Mucosa of descending colon (tissue), 3 donors: ENCODE measurements at regions not wholly inside any gene's neighbourhood (a gene's known extent, or its start where the extent isn't known, plus 50 kb on each side); places are given as distances from the start of the nearest gene placed in this dataset.

ENCODE experiments used
- ATAC-seq: fragments of 200-7000 bp; cut with Tn5 transposase; one replicate; pipeline ENCODE4 v1.9.1; 2020; ENCODE audit warnings: mild to moderate bottlenecking, moderate library complexity
- DNase-seq, 3 donors: peaks; one replicate each; pipeline ENCODE4 v3.0.0-alpha.2; 2020
- H3K36me3 ChIP-seq: fragments of 200-600 bp; one replicate; pipeline ENCODE4 v1.8.0; 2021; ENCODE audit warnings: low read depth, mild to moderate bottlenecking
- H3K4me1 ChIP-seq: fragments of 200-600 bp; one replicate; pipeline ENCODE4 v1.8.0; 2021; ENCODE audit warnings: low read depth, mild to moderate bottlenecking
- H3K4me3 ChIP-seq: fragments of 200-600 bp; one replicate; pipeline ENCODE4 v1.8.0; 2021; ENCODE audit warnings: mild to moderate bottlenecking
- H3K9me3 ChIP-seq: fragments of 200-600 bp; one replicate; pipeline ENCODE4 v1.8.0; 2021; ENCODE audit warnings: mild to moderate bottlenecking
- intact Hi-C, 2 donors: fragments of 100-400 bp; cut with DNase I in 1 of 2; cut with micrococcal nuclease in 1 of 2; formaldehyde crosslinking; loops; one replicate each; pipeline versions ENCODE4 v1.11.0 to v1.11.1; 2022; cut with DNase I, micrococcal nuclease
- TF ChIP-seq, protein P1 (sequence below): fragments of 200-600 bp; IDR thresholded peaks from one replicate; pipeline ENCODE4 v1.8.0; 2022; ENCODE audit warnings: antibody characterized with exemption, mild to moderate bottlenecking
- donor health status: DM: no; HTN: no; CAD: no; lungs with moderate emphysema.
- donor health status: DM: no; HTN: no; CAD: no.
- donor health status: DM: no; HTN: yes; CAD: no.

DNA sequence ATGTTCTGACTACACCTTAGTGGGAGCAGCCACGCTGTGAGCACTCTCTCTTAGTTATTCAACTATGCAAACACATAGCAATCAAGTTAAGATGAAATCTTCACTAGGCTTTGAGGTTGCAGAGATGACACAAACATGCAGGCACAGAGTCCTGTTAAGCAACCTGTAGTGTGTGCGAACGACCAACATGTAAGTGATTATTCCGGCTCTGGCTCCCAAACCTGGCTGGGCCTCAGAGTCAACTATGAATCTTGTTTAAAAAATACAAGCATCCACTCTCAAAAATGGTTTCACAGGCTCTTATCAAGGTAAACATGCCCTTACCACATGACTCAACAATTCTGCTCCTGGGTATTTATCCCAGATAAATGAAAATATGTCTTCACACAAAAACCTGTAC is 91.4 kb downstream of the IRS2 start:
- H3K36me3 ChIP-seq: no peaks in the 10 kb centered on the region
- DNase-seq: no peak
- H3K9me3 ChIP-seq: no peaks in the 10 kb centered on the region

GRCh38 chr13:109693213-109693612 is 93.2 kb downstream of the IRS2 start:
- DNase-seq: no peak
- H3K4me1 ChIP-seq: peaks cover under 1% of the 10 kb centered on the region

More for the DNA sequence above, 91.4 kb downstream of the IRS2 start:
- peaks cover 10% of the 10 kb centered on the region for H3K4me1 ChIP-seq
- H3K4me3 ChIP-seq: no peak overlapping the region
- intact Hi-C loops: no loop called here
- no peak for ATAC-seq
- TF ChIP-seq, protein P1, sequence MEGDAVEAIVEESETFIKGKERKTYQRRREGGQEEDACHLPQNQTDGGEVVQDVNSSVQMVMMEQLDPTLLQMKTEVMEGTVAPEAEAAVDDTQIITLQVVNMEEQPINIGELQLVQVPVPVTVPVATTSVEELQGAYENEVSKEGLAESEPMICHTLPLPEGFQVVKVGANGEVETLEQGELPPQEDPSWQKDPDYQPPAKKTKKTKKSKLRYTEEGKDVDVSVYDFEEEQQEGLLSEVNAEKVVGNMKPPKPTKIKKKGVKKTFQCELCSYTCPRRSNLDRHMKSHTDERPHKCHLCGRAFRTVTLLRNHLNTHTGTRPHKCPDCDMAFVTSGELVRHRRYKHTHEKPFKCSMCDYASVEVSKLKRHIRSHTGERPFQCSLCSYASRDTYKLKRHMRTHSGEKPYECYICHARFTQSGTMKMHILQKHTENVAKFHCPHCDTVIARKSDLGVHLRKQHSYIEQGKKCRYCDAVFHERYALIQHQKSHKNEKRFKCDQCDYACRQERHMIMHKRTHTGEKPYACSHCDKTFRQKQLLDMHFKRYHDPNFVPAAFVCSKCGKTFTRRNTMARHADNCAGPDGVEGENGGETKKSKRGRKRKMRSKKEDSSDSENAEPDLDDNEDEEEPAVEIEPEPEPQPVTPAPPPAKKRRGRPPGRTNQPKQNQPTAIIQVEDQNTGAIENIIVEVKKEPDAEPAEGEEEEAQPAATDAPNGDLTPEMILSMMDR: no peak

GRCh38 chr13:109691689-109692088 is 94.7 kb downstream of the IRS2 start:
- H3K4me3 ChIP-seq: no peak overlapping the region
- peaks cover 12% of the 10 kb centered on the region for H3K4me1 ChIP-seq
- TF ChIP-seq, protein P1: no peak
- H3K36me3 ChIP-seq: no peaks in the 10 kb centered on the region
- H3K9me3 ChIP-seq: no peaks in the 10 kb centered on the region
- intact Hi-C loops: no loop called here
- no peak for DNase-seq
- no peak for ATAC-seq

More at GRCh38 chr13:109693213-109693612, 93.2 kb downstream of the IRS2 start:
- intact Hi-C loops: no loop called here
- no peak for ATAC-seq
- no peaks in the 10 kb centered on the region for H3K9me3 ChIP-seq
- TF ChIP-seq, protein P1: no peak
- no peak overlapping the region for H3K4me3 ChIP-seq
- no peaks in the 10 kb centered on the region for H3K36me3 ChIP-seq

DNA sequence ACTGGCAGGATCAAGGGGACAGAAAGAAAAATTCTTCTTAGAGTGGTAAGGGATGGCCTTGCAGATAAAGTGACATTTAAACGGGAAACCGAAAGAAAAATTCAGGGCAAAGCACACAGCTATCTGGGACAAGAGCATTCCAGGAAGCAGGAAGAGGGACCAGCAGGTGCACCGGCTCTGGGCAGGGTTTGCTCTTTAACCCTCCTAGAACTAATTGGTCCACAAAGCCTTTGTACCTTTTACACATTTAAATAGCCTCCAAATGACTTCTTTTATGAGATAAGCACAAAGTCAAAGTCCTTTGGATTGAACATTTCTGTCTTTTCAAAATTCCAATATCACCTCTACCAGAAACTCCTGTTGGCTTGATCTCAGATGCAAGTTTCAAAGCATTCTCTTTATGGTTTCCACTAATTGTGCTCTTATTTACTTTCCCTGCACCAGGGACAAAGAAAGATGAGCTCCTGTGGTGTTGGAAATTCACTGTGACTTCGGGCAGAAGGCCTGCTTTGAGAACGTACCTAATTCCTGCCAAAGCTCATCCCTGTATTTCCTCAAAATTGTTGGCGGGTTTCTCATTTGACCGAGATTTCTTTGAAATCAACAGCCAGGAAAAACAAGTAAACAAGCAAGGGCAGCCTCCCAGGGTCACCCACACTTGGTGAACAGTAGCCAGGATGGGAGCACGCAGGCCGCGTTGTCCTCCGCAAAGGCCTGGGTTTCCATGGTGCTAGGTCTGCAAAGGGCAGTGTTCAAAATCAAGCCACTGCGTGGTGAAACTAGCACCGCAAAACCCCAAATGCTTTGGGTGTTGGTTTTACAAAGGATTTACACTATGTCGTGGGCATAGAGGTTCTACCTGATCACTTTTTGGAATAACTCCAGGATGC is 98.6 kb downstream of the IRS2 start:
- H3K4me3 ChIP-seq: no peak overlapping the region
- TF ChIP-seq, protein P1: no peak
- no peaks in the 10 kb centered on the region for H3K9me3 ChIP-seq
- DNase-seq (peak; percentile 69 to 80 (median 78)), ATAC-seq (peak; percentile 86)
- H3K4me1 ChIP-seq: peaks cover 30% of the 10 kb centered on the region
- no peaks in the 10 kb centered on the region for H3K36me3 ChIP-seq
- intact Hi-C loops: no loop called here

DNA sequence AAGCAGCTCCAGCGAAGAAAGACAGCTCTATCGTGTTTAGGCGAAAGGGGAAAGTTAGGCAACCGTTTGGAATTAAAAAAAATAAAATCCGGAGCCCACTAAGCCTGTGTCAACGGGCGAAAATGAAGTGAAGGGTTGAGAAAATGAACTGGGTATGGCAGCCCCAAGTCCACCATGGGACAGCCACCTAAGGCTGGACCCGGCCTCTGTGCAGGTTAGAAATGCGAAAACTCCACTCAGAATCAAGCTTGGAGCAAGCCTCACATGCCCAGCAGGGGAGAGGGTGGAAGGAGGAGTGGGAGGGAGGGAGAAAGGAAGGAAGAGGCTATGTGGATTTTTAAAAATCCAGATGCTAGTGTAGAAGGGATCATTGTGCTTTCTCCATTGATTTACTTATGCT is 101.2 kb downstream of the IRS2 start:
- Histone ChIP-seq H3K36me3 (no peaks in the 10 kb centered on the region), H3K4me1 (peaks cover 30% of the 10 kb centered on the region), H3K4me3 (no peak overlapping the region), H3K9me3 (no peaks in the 10 kb centered on the region)
- intact Hi-C loops: no loop called here
- DNase-seq (peak in 1 of 3 donors; percentile 36), ATAC-seq (peak; percentile 5)
- TF ChIP-seq, protein P1: no peak
